ENCODE measurements at regions not wholly inside any gene's neighbourhood (a gene's known extent, or its start where the extent isn't known, plus 50 kb on each side); places are given as distances from the start of the nearest gene placed in this dataset.

DNA sequence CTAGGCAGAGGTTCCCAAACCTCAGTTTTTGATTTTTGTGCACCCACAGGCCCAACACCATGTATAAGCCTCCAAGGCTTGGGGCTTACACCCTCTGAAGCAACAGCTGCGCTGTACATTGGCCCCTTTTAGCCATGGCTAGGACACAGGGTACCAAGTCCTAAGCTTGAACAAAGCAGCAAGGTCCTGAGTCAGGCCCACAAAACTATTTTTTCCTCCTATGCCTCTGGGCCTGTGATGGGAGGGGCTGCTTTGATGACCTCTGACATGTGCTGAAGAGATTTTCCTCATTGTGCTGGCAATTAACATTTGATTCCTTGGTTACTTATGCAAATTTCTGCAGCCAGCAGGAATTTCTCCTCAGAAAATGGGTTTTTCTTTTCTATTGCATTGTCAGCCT is 262.2 kb upstream of the CEP162 start:
- TF ChIP-seq POLR2A (IDR thresholded peaks at IDR 0.05; ENCODE audit: control extremely low read depth in 1 of 2, low read depth in 2 of 2, low read length in 2 of 2), result no peak
- TF ChIP-seq HDAC2 (IDR thresholded peaks at IDR 0.05; ENCODE audit: borderline replicate concordance in 1 of 2, low read depth in 2 of 2, low read length in 2 of 2), result no peak
- no peak for TF ChIP-seq EP300 (IDR thresholded peaks at IDR 0.05; ENCODE audit: borderline replicate concordance in 1 of 2, low read depth in 2 of 2, low read length in 2 of 2)
- TF ChIP-seq, protein P1, sequence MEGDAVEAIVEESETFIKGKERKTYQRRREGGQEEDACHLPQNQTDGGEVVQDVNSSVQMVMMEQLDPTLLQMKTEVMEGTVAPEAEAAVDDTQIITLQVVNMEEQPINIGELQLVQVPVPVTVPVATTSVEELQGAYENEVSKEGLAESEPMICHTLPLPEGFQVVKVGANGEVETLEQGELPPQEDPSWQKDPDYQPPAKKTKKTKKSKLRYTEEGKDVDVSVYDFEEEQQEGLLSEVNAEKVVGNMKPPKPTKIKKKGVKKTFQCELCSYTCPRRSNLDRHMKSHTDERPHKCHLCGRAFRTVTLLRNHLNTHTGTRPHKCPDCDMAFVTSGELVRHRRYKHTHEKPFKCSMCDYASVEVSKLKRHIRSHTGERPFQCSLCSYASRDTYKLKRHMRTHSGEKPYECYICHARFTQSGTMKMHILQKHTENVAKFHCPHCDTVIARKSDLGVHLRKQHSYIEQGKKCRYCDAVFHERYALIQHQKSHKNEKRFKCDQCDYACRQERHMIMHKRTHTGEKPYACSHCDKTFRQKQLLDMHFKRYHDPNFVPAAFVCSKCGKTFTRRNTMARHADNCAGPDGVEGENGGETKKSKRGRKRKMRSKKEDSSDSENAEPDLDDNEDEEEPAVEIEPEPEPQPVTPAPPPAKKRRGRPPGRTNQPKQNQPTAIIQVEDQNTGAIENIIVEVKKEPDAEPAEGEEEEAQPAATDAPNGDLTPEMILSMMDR (IDR thresholded peaks at IDR 0.05; ENCODE audit: control extremely low read depth in 1 of 3, insufficient read depth in 1 of 3, low read depth in 1 of 3, low read length in 3 of 3), result no peak
- TF ChIP-seq JUN (IDR thresholded peaks at IDR 0.05; ENCODE audit: low read depth, low read length), result no peak
- no peak for TF ChIP-seq RFX5 (IDR thresholded peaks at IDR 0.05; ENCODE audit: borderline replicate concordance, low read depth, low read length)
- no peak for TF ChIP-seq SP2 (IDR thresholded peaks at IDR 0.05; ENCODE audit: low read length)
- TF ChIP-seq NANOG (IDR thresholded peaks at IDR 0.05; ENCODE audit: insufficient read depth, low read depth, low read length, poor library complexity, severe bottlenecking), result no peak
- TF ChIP-seq EZH2 (IDR thresholded peaks at IDR 0.05; ENCODE audit: low read depth, low read length, severe bottlenecking), result no peak
- no peak for TF ChIP-seq BCL11A (IDR thresholded peaks at IDR 0.05; ENCODE audit: low read depth in 2 of 2, low read length in 2 of 2)

All from H1 (cell line).